ENCODE measurements at regions not wholly inside any gene's neighbourhood (a gene's known extent, or its start where the extent isn't known, plus 50 kb on each side); places are given as distances from the start of the nearest gene placed in this dataset.

- TF ChIP-seq SIN3A (IDR thresholded peaks at IDR 0.05; ENCODE audit: borderline replicate concordance, insufficient read depth, low read depth, low read length) (no peak), CTCF (IDR thresholded peaks at IDR 0.05) (no peak), POLR2AphosphoS5 (IDR thresholded peaks at IDR 0.05; ENCODE audit: low read depth, low read length) (no peak), REST (IDR thresholded peaks at IDR 0.05; ENCODE audit: insufficient read depth in 1 of 2, low read depth in 2 of 2, low read length in 1 of 2) (no peak), TCF7L2 (IDR thresholded peaks at IDR 0.05; ENCODE audit: low read depth, low read length) (no peak)
These were observed 92.6 kb upstream of the VRK2 start for GRCh38 chr2:57954020-57954419.

Data from Panc1 (cell line).